SK-N-SH (cell line): ENCODE measurements at regions not wholly inside any gene's neighbourhood (a gene's known extent, or its start where the extent isn't known, plus 50 kb on each side); places are given as distances from the start of the nearest gene placed in this dataset.

Experiments
- CTCF ChIA-PET: fragments of 300-600, 350-600 bp; formaldehyde crosslinking; extraction: SDS; loops from one replicate; lab custom pipeline; 2021; lab: Yijun Ruan, JAX
- POLR2A ChIA-PET: fragments of 350-600 bp; sonication (Branson Sonifier 250); formaldehyde crosslinking; extraction: SDS; loops from one replicate; lab custom pipeline; 2020; ENCODE audit warnings: antibody characterized with exemption, inconsistent platforms; lab: Yijun Ruan, JAX
- DNase-seq: peaks from one replicate; pipeline ENCODE4 v3.0.0; 2012
- H2AFZ ChIP-seq: fragments of 200-600 bp; sonication (generic); 2 replicates; pipeline ENCODE4 v1.8.1; 2016; ENCODE audit warnings: antibody characterized with exemption, mild to moderate bottlenecking, low read depth
- H3F3A ChIP-seq: fragments of 200-600 bp; sonication (generic); replicated peaks from 2 replicates; pipeline ENCODE3; 2016; ENCODE audit warnings: antibody characterized with exemption, mild to moderate bottlenecking; ENCODE audit not compliant: insufficient read depth
- H3K27ac ChIP-seq, 2 experiments: fragments of 200-500 bp in 1 of 2; fragments of 200-600 bp in 1 of 2; sonication (Bioruptor generic) in 1 of 2; sonication (generic), shearing (Covaris generic) in 1 of 2; 2 replicates each; pipeline versions ENCODE4 v1.5.1 to v1.6.1; 2014 to 2016; ENCODE audit warnings: low read depth in 2 of 2, inconsistent platforms in 1 of 2, low read length in 1 of 2, mild to moderate bottlenecking in 1 of 2, mixed read lengths in 1 of 2
- H3K27me3 ChIP-seq: fragments of 200-600 bp; sonication (generic), shearing (Covaris generic); 2 replicates; pipeline ENCODE4 v1.6.1; 2016; ENCODE audit warnings: mixed run types; ENCODE audit not compliant: insufficient read depth
- H3K36me3 ChIP-seq, 2 experiments: fragments of 200-500 bp in 1 of 2; fragments of 200-600 bp in 1 of 2; sonication (Bioruptor generic) in 1 of 2; sonication (generic) in 1 of 2; replicated peaks in 1 of 2; 2 replicates each; pipeline versions ENCODE3 to v1.5.1; 2014 to 2016; ENCODE audit warnings: low read length in 1 of 2, mild to moderate bottlenecking in 1 of 2; ENCODE audit not compliant: insufficient read depth in 2 of 2, control insufficient read depth in 1 of 2
- H3K4me1 ChIP-seq, 2 experiments: fragments of 200-500 bp in 1 of 2; fragments of 200-600 bp in 1 of 2; sonication (Bioruptor generic) in 1 of 2; sonication (generic), shearing (Covaris generic) in 1 of 2; 2 replicates each; pipeline versions ENCODE4 v1.5.1 to v1.6.1; 2014 to 2016; ENCODE audit warnings: low read depth in 1 of 2, low read length in 1 of 2, mixed run types in 1 of 2; ENCODE audit not compliant: insufficient read depth in 2 of 2, control insufficient read depth in 1 of 2
- H3K4me2 ChIP-seq: fragments of 200-600 bp; sonication (generic), shearing (Covaris generic); 2 replicates; pipeline ENCODE4 v1.6.1; 2017; ENCODE audit warnings: mixed run types
- H3K4me3 ChIP-seq, 2 experiments: fragments of 200-500 bp in 1 of 2; fragments of 200-600 bp in 1 of 2; sonication (Bioruptor generic) in 1 of 2; sonication (generic), shearing (Covaris generic) in 1 of 2; 2 replicates each; pipeline versions ENCODE4 v1.5.1 to v1.8.1; 2014 to 2016; ENCODE audit warnings: low read depth in 2 of 2, inconsistent platforms in 1 of 2, low read length in 1 of 2, mild to moderate bottlenecking in 1 of 2, mixed read lengths in 1 of 2, moderate library complexity in 1 of 2
- H3K79me2 ChIP-seq: fragments of 200-600 bp; sonication (generic); 2 replicates; pipeline ENCODE4 v1.8.1; 2017; ENCODE audit warnings: mild to moderate bottlenecking; ENCODE audit not compliant: insufficient read depth
- H3K9ac ChIP-seq: fragments of 200-600 bp; sonication (generic); 2 replicates; pipeline ENCODE4 v1.6.1; 2017; ENCODE audit warnings: mixed run types
- H3K9me2 ChIP-seq: fragments of 200-600 bp; sonication (generic); 2 replicates; pipeline ENCODE4 v1.6.1; 2017; ENCODE audit warnings: mixed run types
- H3K9me3 ChIP-seq: fragments of 200-600 bp; sonication (generic); 2 replicates; pipeline ENCODE4 v1.6.1; 2017; ENCODE audit warnings: mixed run types, mild to moderate bottlenecking, moderate library complexity
- H4K20me1 ChIP-seq: fragments of 200-600 bp; sonication (generic); 2 replicates; pipeline ENCODE4 v1.6.1; 2017; ENCODE audit warnings: mild to moderate bottlenecking, mixed run types; ENCODE audit not compliant: insufficient read depth
- ELF1 ChIP-seq: IDR thresholded peaks from 2 replicates; pipeline ENCODE4 v1.4.0; 2012
- EP300 ChIP-seq, 2 experiments: IDR thresholded peaks; 2 replicates each; pipeline versions ENCODE4 v1.4.0 to v1.6.1; 2012; ENCODE audit warnings: borderline replicate concordance in 1 of 2, low read depth in 1 of 2, low read length in 1 of 2
- FOXJ3 ChIP-seq: sonication (generic); formaldehyde crosslinking; IDR thresholded peaks from 2 replicates; pipeline ENCODE4 v1.5.1; 2020; ENCODE audit warnings: mild to moderate bottlenecking, missing genetic modification reagents
- MXI1 ChIP-seq: IDR thresholded peaks from 2 replicates; pipeline ENCODE4 v1.6.1; 2012; ENCODE audit warnings: mild to moderate bottlenecking, low read depth, low read length, improper control_type of control experiment
- POLR2AphosphoS5 ChIP-seq: IDR thresholded peaks from 2 replicates; pipeline ENCODE4 v1.6.1; 2012; ENCODE audit warnings: low read depth, low read length
- RCOR1 ChIP-seq: fragments of 150-350 bp; IDR thresholded peaks from 2 replicates; pipeline ENCODE4 v1.6.1; 2017; ENCODE audit warnings: antibody characterized with exemption, low read length
- RXRA ChIP-seq: IDR thresholded peaks from 2 replicates; pipeline ENCODE4 v1.4.0; 2012; ENCODE audit warnings: low read depth, mild to moderate bottlenecking, borderline replicate concordance
- SIN3A ChIP-seq: IDR thresholded peaks from 2 replicates; pipeline ENCODE4 v1.6.1; 2012; ENCODE audit warnings: low read depth, mild to moderate bottlenecking, low read length, moderate library complexity, borderline replicate concordance
- TAF1 ChIP-seq: IDR thresholded peaks from 2 replicates; pipeline ENCODE4 v1.6.1; 2012; ENCODE audit warnings: low read depth, mild to moderate bottlenecking, low read length, moderate library complexity, borderline replicate concordance
- TCF12 ChIP-seq: IDR thresholded peaks from 2 replicates; pipeline ENCODE4 v1.4.0; 2012
- WGBS: methylation state at CpG from one replicate; pipeline ENCODE4 v1.1.6; 2017; ENCODE audit warnings: low lambda C conversion rate; 5-methylcytosine and 5-hydroxymethylcytosine counted together
- TF ChIP-seq, protein P1 (sequence below): fragments of 200-600 bp; sonication (generic); IDR thresholded peaks from 2 replicates; pipeline ENCODE4 v1.6.1; 2017; ENCODE audit warnings: antibody characterized with exemption, mild to moderate bottlenecking, moderate library complexity
- TF ChIP-seq, protein P2 (sequence below): fragments of 150-350 bp; IDR thresholded peaks from 2 replicates; pipeline ENCODE4 v1.6.1; 2016; ENCODE audit warnings: mild to moderate bottlenecking, low read depth, low read length
- TF ChIP-seq, protein P3 (sequence below): IDR thresholded peaks from 2 replicates; pipeline ENCODE4; 2012
- TF ChIP-seq, protein P4 (sequence below): IDR thresholded peaks from 2 replicates; pipeline ENCODE4 v1.4.0; 2012; ENCODE audit warnings: low read depth

DNA sequence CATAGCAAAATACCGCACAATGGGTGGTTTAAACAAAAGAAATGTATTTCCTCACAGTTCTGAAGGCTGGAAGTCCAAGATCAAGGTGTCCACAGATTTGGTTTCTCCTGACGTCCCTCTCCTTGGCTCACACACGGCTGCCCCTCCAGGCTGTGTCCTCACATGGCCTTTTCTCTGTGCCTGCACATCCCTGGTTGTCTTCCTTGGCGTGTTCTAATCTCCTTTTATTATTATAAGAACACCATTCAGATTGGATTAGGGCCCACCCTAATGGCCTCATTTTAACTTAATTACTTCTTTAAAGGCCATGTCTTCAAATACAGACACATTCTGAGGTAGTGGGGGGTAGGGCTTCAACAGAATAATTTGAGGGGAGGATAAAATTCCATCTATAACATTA lies 87.9 kb downstream of the FZD1 start (continued):
- TF ChIP-seq, protein P1, sequence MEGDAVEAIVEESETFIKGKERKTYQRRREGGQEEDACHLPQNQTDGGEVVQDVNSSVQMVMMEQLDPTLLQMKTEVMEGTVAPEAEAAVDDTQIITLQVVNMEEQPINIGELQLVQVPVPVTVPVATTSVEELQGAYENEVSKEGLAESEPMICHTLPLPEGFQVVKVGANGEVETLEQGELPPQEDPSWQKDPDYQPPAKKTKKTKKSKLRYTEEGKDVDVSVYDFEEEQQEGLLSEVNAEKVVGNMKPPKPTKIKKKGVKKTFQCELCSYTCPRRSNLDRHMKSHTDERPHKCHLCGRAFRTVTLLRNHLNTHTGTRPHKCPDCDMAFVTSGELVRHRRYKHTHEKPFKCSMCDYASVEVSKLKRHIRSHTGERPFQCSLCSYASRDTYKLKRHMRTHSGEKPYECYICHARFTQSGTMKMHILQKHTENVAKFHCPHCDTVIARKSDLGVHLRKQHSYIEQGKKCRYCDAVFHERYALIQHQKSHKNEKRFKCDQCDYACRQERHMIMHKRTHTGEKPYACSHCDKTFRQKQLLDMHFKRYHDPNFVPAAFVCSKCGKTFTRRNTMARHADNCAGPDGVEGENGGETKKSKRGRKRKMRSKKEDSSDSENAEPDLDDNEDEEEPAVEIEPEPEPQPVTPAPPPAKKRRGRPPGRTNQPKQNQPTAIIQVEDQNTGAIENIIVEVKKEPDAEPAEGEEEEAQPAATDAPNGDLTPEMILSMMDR: no peak
- TF ChIP-seq, protein P2, sequence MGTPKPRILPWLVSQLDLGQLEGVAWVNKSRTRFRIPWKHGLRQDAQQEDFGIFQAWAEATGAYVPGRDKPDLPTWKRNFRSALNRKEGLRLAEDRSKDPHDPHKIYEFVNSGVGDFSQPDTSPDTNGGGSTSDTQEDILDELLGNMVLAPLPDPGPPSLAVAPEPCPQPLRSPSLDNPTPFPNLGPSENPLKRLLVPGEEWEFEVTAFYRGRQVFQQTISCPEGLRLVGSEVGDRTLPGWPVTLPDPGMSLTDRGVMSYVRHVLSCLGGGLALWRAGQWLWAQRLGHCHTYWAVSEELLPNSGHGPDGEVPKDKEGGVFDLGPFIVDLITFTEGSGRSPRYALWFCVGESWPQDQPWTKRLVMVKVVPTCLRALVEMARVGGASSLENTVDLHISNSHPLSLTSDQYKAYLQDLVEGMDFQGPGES: no peak
- TF ChIP-seq, protein P3, sequence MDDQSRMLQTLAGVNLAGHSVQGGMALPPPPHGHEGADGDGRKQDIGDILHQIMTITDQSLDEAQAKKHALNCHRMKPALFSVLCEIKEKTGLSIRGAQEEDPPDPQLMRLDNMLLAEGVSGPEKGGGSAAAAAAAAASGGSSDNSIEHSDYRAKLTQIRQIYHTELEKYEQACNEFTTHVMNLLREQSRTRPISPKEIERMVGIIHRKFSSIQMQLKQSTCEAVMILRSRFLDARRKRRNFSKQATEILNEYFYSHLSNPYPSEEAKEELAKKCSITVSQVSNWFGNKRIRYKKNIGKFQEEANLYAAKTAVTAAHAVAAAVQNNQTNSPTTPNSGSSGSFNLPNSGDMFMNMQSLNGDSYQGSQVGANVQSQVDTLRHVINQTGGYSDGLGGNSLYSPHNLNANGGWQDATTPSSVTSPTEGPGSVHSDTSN: no peak
- no peak for TF ChIP-seq EP300 (IDR thresholded peaks at IDR 0.05; ENCODE audit: borderline replicate concordance in 1 of 2, low read depth in 1 of 2, low read length in 1 of 2)
- TF ChIP-seq, protein P4, sequence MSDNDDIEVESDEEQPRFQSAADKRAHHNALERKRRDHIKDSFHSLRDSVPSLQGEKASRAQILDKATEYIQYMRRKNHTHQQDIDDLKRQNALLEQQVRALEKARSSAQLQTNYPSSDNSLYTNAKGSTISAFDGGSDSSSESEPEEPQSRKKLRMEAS: no peak

DNA sequence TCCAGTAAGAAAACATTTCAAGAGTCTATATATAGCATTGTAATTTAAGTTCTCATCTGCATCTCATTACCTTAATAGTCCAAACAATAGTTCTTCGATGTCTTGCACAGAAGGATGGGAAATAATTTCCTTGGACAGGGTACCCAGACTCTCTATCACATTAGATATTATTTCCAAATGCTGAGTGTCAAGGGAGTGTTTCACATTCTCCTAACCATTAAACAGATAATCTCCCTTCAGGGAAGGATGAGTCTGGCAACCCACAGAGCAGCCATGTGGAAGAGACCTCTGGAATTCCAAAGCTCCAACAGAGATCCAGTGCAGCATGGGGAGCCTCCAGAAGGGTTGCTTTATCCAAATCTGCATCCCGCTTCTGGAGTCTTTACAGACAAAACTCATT lies 89.6 kb downstream of the FZD1 start:
- Histone ChIP-seq H3K4me2 (no peak overlapping the region), H3K79me2 (no peaks in the 10 kb centered on the region), H3K27me3 (no peaks in the 10 kb centered on the region), H3K4me3 (no peak overlapping the region), H3K27ac (no peak overlapping the region), H2AFZ (no peak overlapping the region), H3K9me3 (no peaks in the 10 kb centered on the region), H3K4me1 (peaks cover 0 to 4% of the 10 kb centered on the region in 2 experiments; a peak in 2 of 4 replicates), H3K9me2 (no peaks in the 10 kb centered on the region), H3K9ac (no peak overlapping the region), H3K36me3 (no peaks in the 10 kb centered on the region), H4K20me1 (no peaks in the 10 kb centered on the region), H3F3A (no peaks in the 10 kb centered on the region)
- DNase-seq: peak; percentile 7
- TF ChIP-seq SIN3A (no peak), TCF12 (no peak), TAF1 (no peak), MXI1 (no peak), POLR2AphosphoS5 (no peak), FOXJ3 (CRISPR knock-in tag) (no peak), ELF1 (no peak), RXRA (no peak), RCOR1 (peak; percentile 75; the same call in 1 of the 2 replicates)
- CTCF ChIA-PET: interaction anchor here (0.7 to 1.1 kb wide), 2 partner anchors 20 to 264 kb away, joined by 3 to 5 read pairs; no protein-coding TSS in a partner anchor
- 44% methylated on average over 2 of the region's 2 CpGs for WGBS
- POLR2A ChIA-PET: no interaction called here
